Fibroblast of peridontal ligament (primary cell): ENCODE measurements at regions not wholly inside any gene's neighbourhood (a gene's known extent, or its start where the extent isn't known, plus 50 kb on each side); places are given as distances from the start of the nearest gene placed in this dataset.
"Not testable (repeated sequence)": the region's sequence is repeated elsewhere in the genome, so short reads cannot be mapped to it uniquely, and the experiment has no call there.

Source experiments
- DNase-seq: peaks from one replicate; pipeline ENCODE4 v3.0.0-alpha.2; 2010; ENCODE audit errors: extremely low read depth

DNA sequence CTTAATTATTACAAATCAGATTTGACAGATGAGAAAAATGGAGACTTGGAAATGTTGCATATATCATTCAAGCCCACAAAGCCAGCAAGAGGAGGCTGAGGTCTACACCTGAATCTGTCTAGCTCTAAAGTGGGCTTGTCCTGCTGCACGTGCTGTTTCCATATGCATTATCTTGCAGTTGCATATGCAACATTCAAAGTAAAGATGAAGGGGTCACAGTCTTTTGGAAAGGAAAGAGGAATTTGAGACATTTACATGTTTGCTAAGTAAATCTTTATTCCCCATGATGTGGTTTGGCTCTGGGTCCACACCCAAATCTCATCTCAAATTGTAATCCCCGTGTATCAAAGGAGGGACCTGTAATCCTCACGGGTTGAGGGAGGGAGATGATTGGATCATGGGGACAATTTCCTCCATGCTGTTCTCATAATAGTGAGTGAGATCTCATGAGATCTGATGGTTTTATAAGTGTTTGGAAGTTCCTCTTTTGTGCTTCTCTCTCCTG, 98.3 kb downstream of the BACH1 start:
- no peak for DNase-seq

DNA sequence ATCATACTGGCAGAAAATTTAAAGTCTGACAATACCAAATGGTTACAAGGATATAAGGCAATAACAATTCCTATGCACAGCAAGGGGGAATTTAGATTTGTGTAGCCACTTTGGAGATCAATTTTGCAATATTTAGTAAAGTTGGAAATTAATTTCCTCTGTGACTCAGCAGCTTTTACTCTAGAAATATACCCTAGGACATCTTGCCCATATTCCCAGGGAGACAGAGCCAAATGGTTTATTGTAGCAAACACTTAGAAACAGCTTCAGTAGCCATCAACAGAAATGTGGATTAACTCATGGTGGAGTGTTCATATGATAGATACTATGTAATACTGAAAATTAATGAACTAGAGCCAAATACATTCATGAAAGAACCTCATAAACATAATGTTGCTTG, 104.6 kb downstream of the BACH1 start:
- DNase-seq = peak; percentile 71

DNA sequence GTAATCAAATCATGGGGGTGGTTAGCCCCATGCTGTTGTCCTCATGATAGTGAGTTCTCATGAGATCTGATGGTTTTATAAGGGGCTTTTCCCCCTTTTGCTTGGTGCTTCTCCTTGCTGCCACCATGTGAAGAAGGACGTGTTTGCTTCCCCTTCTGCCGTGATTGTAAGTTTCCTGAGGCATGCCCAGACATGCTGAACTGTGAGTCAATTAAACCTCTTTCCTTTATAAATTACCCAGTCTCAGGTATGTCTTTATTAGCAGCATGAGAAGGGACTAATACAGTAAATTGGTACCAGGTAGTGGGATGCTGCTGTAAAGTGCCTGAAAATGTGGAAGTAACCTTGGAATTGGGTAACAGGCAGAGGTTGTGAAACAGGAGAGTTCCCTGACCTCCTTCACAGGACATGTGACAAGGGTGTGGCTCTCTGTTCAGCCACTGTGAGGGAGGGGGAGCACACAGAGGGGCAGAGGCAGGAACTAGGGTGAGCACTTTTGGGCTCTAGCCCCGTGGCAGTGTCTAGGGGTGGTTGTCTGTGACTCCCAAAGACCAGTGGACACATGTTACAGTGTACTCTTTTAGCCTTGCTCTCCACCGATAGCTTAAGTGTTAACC, 105.3 kb downstream of the BACH1 start:
- no peak for DNase-seq

DNA sequence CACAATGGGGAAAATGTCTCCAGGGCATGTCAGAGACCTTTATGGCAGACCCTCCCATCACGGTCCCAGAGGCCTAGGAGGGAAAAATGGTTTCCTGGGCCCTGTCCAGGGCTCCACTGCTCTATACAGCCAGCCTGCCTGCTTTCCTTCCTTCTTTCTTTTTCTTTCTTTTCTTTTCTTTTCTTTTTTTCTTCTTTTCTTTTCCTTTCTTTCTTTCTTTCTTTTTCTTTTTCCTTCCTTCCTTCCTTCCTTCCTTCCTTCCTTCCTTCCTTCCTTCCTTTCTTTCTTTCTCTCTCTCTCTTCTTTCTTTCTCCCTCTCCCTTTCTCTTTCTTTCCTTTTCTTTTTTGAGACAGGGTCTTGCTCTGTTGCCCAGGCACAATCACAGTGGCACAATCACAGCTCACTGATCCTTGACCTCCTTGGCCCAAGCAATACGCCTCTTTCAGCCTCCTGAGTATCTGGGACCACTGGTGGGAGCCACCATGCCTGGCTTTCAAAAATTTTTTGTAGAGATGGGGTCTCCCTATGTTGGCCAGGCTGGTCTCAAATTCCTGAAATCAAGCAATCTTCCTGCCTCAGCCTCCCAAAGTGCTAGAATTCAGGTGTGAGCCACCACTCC, 106.9 kb downstream of the BACH1 start:
- DNase-seq = no peak

DNA sequence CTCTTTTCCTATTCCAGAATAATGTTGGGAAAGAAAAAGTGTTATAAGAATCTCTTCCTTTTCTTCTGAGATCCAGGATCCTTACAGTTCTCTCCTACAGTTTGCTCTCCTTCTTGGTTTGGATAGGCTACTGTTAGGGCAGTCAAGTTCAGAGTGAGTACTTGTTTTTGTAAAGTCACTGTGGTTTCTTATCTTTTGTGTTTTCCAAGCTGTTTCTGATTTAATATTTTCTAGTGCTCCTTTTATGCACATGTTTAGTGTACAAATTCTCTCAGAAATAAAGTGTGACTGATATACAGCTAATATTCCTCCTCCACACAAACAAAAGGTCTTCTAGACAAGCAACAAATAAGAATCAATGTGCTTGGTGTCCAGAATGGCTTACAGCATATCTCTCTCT, 107.7 kb downstream of the BACH1 start:
- no peak for DNase-seq

DNA sequence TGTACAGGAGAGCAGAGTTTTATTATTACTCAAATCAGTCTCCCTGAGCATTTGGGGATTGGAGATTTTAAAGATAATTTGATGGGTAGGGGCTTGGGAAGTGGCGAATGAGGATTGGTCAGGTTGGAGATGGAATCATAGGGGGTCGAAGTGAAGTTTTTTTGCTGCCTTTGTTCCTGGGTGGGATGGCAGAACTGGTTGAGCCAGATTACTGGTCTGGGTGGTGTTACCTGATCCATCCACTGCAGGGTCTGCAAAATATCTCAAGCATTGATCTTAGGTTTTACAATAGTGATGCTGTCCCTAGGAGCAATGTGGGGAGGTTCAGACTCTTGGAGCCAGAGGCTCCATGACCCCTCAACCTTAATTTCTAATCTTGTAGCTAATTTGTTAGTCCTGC, 108.8 kb downstream of the BACH1 start:
- DNase-seq = no peak

DNA sequence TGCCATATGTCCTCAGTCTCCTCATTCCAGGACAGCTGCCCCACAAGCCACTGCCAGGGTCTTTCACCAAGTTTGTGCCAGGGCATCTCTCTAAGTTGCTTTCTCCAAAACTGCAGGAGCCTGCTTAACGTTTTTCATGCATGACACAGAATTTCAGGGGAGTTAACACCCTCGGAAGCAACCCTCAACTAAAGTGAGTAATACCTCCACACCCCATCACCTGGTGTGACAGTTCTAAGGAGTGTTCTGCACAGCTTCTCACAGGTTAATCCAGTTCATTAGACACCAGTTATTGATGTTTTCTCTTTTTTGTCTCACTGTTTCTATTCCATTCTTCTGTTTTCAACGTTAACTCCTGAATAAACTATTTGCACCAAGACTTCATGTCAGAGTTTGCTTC, 115.0 kb downstream of the BACH1 start:
- DNase-seq = no peak

DNA sequence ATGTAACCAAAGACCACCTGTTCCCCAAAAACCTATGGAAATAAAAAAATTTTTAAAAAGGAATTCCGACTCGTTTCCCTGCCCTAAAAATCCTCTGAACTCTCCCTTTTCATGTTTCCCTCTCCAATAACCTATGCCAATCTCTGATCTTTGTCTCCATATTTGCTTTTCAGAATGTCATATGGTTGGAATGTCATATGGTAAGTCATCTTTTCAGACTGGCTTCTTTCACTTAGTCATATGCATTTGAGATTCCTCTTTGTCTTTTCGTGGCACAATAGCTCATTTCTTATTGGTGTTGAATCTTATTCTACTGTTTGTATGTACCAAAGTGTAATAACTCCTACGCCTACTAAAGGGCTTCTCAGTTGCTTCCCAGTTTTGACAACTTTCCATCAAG, 117.5 kb downstream of the BACH1 start:
- DNase-seq = no peak

DNA sequence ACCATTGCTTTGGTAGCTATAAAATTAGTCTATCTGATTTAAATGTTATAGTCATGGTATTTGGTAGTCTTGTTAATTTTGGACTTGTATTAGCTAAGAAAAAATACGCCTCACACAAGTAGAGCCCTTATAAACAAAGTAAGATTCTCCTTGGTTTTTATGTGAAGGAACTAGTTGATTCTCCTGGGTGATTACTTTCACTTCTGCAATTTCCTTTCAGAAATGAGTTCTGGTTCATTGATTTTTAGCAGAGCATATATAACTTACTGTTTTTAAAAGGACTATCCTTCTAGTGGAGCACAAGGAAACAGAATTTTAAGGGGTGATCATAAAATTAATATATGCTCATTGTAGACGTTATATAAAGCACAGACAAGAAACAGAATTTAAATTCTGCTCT, 120.1 kb downstream of the BACH1 start:
- no peak for DNase-seq

DNA sequence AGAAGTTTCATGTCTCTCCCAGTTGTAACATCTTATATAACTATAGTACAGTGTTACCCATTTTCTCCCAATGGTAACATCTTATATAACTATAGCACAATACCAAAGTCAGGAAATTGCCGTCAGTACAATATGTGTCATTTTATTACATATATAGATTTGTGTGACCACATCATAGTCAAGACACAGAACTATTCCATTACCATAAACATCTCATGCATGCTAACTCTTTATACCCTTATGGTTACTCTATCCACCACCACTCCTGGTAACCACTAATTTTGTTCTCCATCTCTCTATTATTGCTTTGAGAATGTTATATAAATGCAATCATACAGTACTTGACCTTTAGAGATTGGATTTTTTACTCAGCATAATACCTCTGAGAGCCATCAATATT, 120.7 kb downstream of the BACH1 start:
- no peak for DNase-seq

DNA sequence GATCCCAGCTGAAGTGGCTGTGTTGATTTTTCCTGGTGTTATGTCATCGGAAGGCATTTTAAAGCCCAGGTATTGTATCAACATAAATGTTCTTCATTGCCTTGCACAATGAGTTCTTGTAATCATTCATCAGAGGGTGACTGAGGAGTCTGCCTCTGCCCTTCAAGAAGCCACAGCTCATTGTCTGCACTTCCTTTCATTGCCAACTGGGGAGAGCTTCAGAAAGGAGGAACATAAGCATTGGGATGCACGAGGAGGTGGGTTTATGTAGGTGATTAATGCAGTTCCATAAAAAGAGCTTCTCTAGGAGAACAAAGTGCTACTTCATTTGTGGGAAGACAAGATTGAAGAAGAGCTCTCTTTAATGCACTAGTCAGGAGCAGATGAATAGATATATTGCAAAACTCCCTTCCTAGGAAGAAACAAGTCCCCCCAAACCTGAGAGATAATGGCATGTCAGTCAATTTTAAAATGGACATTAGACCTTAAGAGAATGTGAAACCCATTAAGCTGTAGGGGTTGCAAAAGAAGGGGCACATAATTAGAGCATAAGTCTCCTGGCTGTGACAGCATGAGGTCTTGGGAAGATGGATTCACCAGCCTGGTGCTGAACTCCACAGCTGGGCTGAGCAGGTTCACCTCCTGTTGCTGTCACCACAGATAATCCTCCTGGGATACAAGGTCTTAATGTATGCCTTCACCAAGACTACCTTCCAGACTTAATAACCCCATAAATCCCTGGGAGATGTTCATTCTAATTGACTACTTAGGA, 124.6 kb downstream of the BACH1 start:
- DNase-seq = no peak

DNA sequence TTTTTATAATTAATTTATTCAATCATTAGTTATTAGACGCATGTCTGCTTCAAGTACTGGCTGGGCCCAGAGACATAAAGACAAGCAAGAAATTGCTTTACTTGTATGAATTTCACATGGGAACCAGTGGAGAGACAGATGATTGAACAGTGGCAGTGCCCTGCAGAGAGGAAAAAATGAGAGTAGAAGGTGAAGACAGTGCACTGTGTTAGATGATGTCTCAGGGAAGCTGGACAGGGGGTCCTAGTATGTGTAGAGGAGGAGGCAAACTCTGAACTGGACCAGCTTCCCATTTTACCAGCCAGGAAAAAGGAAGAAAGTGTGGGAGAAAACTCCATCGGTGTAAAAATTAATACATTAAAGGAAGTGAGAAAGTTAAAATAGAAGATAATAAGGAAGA, 126.0 kb downstream of the BACH1 start:
- DNase-seq = no peak

DNA sequence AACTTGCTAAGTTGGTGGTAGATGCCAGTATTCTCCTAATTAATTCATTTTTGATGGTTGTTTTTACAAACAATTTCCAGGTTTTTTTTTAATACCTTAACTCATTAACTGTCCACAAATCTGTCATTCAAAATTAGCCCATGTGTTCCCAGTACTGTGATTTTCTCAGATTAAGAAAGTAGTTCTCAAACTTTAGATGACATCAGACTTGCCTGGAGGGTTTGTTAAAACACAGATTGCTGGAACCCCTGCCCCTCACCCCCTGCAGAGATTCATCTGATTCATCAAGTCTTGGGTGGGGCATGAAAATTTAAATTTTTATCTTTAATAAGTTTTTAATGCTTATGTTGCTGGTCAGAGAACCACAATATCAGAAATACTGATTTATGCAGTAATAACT, 130.5 kb downstream of the BACH1 start:
- DNase-seq = no peak

DNA sequence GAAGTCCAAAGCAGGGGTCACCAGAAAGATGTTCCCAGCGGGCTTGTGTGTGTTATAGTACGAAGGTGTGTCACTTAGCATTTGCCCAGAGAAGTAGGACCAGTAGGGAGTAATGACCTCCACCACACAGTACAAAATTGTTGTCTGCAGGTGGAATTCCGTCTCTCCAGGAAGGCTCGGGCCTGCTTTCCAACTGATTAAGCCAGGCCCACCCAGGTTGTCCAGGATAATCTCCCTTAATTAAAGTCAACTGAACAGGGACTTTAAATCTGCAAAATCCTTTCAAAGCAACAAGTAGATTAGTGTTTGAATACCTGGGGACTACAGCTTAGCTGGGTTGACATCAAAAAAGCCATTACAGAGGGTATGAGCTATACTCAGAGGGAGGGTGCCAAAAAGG, 131.3 kb downstream of the BACH1 start:
- DNase-seq = no peak

DNA sequence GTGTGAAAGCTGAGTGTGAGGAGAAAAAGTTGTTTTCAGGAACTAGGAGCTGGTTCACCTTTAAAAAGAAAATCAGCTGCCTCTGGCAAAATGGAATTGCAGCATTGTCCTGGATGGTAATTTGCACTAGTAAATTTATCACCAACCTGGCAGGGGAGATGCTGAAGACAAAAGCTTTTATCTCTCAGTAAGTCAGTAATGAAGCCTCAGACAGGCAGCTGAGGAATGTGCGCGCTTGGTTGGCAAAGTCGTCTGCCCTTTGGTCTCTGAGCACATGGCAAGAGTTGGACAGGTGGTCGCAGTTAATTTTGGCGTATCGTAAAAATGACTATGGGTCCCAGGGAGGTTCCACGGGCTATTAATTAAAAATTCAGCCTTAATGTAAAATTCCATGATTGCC, 131.9 kb downstream of the BACH1 start:
- no peak for DNase-seq

DNA sequence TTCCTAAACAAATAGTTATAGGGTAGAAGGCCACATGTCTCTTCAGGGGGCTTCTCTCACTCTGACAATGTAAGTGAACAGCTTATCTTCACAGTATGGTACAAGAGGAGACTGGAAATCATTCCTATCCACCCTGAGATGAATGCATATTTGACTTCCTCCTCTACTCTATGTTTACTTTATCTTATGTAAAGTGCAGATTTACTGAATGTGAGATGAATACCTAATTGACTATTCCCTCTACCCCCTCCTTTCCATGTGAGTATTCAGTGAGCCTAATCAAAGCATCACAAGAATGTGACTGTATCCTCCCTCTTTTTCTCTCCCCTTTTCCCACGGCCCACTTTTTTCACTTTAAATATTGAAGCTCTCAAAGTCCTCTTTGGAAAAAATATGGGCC, 132.5 kb downstream of the BACH1 start:
- no peak for DNase-seq

DNA sequence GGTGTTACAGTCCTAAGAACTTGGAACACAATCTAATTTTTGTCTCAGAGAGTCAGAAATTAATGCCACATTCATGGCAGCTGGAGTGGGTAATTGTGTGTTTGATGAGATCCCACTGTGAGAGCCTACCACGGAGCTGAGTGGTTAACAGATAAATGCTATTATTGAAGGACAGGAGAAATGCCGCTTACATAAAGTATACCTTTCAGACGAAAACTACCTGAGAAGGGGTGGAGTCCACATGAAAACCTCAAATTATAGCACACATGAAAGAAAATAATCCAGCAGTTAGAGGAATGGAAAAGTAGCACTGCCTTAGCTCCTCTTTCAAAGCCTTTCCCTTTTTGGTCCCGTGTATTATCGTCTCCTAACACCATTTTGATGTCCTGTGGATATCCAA, 133.0 kb downstream of the BACH1 start:
- DNase-seq = no peak

DNA sequence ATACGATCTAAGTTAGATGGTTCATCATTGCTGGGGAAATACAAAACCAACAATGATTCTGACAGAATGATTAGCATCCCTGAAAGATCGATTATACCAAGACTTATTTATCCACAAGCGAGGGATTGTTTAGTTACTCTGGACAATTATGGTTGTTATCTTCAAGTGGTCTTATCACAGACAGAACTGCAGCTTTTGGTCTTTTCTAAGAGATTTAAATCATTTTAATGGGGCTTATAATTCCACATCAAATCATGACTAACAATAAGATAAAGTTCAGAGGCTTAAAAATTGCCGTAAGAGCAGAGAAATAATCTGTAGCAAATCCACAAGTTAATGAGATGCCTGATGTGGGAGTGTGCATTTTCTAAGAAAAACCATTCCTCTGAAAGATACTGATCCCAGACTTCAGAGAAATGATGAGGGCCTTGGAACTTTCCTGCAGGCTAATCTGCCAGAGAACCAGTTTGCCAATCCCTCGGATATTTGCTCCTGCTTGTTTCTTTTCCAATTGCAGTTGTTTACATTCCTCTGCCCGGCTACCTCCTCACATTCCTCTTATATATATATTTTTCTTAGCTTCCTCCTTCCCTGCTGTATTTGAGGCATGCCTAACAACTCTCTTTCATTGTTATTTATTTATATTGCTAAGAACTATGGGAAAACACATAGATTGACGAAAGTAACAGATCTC, 134.8 kb downstream of the BACH1 start:
- DNase-seq = peak; percentile 67

DNA sequence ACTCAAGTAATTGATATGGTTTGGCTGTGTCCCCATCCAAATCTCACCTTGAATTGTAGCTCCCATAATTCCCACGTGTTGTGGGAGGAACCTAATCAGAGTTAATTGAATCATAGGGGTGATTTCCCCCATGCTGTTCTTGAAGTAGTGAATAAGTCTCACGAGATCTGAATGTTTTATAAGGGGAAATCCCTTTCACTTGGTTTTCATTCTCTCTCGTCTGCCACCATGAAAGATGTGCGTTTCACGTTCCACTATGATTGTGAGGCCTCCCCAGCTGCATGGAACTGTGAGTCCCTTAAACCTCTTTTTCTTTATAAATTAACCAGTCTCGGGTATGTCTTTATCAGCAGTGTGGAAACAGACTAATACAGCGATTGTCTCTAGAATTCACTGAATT, 135.4 kb downstream of the BACH1 start:
- no peak for DNase-seq

DNA sequence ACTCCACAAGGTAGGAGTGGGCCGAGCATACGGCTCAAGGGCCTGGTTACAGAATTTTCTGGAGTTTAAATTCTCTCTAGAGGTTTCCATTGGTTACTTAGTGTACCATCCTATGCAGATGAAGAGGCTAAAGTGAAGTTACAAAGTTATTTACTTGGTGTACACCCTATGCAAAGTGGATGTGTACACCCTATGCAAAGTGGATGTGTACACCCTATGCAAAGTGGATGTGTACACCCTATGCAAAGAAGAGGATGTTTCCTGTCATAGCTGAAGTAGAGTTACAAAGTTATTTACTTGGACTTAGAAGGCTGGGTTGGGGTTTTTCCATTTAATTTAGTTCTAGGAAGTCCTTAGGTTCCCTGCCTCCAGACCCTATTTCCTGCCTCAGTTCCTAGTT, 136.3 kb downstream of the BACH1 start:
- not testable (repeated sequence) for DNase-seq

DNA sequence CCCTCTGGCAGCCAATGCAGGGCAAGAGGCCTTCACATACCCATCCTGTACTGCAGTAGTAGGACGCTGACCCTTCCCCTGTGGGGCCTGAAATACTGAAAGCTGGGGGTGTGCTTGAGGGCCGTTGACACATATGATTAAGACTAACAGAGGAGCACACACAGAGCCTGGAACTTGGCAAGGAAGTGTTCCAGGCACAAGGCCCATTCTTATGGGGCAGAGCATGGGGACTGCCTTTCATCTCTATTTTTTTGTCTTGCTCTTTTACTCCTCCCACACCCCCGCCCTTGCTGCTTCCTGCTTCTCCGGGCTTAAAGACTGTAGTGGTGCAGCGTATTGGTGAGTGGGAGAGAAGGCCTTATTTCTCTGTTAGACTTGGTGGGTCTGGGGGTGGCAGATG, 137.4 kb downstream of the BACH1 start:
- DNase-seq = no peak

DNA sequence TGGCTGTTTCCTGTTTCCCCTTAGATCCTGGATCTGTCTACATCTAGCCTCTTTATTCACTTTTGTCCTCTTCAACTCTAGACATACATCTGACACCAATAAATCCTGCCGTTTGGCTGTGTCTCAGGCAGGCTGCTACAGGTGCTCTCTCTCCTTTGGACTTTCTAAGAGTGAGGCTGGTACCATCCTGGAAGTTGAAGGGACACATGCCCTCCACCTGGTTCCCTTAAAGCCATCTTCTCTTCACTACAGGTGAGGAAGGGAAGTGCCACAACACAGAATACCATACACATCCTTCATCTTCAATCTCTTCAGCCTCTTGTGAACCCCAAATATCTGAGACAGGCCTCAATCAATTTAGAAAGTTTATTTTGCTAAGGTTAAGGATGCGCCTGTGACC, 137.9 kb downstream of the BACH1 start:
- no peak for DNase-seq

DNA sequence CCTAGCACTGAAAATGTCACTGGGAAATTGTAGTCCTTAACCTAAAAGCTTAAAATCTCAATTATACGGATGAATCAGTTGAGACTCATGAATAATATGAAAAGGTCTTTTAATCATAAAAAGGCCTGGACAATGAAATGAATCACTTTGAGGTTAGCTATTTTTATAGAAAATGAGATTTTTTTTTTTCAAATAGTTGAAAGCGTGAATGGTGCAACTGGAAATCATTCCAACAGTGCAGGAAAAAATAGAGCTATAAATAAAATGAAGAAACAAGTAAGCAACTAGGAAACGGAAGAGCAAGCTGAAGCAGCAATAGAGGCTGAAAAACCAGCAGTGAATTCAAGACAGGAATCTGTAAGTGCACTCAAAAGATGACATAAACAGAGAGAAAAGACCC, 142.9 kb downstream of the BACH1 start:
- no peak for DNase-seq
